NCI-H2029 (cell line): ENCODE measurements at regions not wholly inside any gene's neighbourhood (a gene's known extent, or its start where the extent isn't known, plus 50 kb on each side); places are given as distances from the start of the nearest gene placed in this dataset.
A peak's percentile ranks its signal among the peaks of the same experiment; 100 is the strongest.

Experiments used
- DNase-seq: peaks from one replicate; lab custom pipeline; 2025; lab: John Stamatoyannopoulos, UW

DNA sequence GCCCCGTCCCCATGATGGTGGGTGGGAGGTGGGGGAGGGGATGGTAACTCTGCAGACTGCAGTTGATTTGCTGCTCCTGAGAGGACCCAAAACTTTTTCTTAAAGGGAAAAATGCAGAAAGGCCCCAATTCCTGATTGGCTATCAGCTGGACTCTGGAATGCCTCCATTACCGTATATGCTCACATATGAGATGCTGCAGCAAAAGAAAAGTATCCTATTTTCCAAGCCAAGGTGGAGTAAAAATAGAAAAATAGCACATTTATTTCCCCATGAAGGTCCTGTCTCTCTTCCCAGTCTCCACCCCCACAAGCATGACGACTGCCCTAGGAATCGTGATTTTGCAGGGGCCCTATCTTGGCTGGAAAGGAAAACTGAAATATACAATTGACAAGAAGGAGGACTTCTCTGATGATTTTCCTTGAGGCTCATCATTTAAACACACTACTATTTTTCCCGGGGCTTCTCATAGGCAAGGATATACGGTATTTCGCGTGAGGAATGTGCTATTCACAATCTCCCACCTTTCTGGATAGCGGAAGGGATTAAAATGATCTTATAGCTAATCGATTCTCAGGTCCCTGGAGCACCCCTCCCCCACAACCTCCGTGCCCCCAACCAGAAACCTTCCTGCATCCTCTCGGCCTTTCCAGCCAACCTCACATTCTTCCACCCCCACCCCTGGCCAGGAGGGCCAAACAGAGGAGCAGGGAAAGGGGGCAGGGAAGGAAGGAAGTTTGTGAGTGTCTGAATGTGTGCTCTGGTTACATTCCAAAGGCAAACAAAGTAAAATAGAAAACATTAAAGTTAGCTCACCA, 138.9 kb upstream of the CCND2 start:
- no peak for DNase-seq

- DNase-seq, result no peak
Measured at GRCh38 chr12:4133636-4134447, 139.7 kb upstream of the CCND2 start.

GRCh38 chr12:4133029-4133428, 140.5 kb upstream of the CCND2 start:
- DNase-seq, result no peak

GRCh38 chr12:4121506-4122020, 152.0 kb upstream of the CCND2 start:
- DNase-seq, result no peak

- DNase-seq, result no peak
Measured at GRCh38 chr12:4120316-4120917, 153.1 kb upstream of the CCND2 start.

- DNase-seq, result no peak
Measured at GRCh38 chr12:4119157-4119761, 154.3 kb upstream of the CCND2 start.

- DNase-seq, result no peak
Measured at GRCh38 chr12:4118601-4119156, 154.9 kb upstream of the CCND2 start.

- DNase-seq, result peak; percentile 12
Measured at GRCh38 chr12:4118017-4118510, 155.5 kb upstream of the CCND2 start.

- DNase-seq, result no peak
Measured at GRCh38 chr12:4117386-4118016, 156.1 kb upstream of the CCND2 start.

DNA sequence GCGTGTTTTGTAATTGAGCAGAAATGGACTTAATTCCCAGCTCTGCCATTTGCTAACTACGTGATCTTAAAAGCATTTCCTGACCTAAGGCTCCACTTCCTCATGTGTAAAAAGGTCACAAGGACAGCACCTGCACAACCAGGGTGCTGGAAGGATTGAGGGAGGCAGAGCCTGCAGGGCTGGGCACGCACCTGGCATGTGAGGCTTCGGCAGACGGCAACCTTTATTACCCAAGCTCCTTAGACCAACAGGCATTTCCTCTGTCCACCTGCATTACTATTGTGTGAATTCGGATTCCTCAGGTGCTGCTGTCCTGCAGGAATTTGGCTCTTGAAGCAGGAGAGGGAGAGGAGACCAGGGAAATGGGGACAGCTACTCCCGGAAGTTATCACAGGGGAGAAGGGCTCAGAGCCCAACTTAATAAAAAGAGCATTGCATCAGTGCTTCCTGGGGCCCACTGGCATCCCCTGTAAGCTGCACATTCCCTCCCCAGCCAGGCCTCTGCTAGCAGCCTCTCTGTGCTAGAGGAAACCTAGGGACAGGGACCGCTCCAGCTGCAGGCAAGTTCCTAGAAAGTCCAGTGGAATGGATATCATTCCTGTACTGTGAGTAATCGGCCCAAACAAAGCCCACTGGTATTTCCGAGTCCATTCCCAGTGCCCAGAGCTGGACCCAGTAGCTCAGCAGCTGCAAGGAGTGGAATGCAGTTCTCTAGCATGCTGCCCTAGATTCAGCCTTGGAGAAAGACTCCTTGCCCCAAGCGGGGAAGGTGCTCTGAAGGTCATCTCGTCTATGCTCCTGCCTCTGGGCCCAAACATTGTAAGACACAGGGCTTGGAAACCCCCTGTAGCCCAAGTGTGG, 157.1 kb upstream of the CCND2 start:
- DNase-seq, result no peak

GRCh38 chr12:4115570-4115969, 158.0 kb upstream of the CCND2 start:
- DNase-seq, result no peak

DNA sequence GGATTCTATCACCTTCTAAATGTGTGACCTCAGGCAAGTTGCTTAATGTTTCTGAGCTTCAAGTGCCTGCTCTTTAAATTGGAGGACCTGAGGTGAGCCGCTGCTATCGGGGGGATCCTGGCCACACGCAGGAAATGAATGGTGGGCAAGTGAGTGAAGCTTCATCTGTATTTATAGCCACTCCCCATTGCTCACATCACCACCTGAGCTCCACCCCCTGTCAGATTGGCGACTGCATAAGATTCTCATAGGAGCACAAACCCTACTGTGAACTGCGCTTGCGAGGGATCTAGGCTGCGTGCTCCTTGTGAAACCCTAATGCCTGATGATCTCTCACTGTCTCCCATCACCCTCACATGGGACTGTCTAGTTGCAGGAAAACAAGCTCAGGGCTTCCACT, 158.6 kb upstream of the CCND2 start:
- DNase-seq, result no peak

DNA sequence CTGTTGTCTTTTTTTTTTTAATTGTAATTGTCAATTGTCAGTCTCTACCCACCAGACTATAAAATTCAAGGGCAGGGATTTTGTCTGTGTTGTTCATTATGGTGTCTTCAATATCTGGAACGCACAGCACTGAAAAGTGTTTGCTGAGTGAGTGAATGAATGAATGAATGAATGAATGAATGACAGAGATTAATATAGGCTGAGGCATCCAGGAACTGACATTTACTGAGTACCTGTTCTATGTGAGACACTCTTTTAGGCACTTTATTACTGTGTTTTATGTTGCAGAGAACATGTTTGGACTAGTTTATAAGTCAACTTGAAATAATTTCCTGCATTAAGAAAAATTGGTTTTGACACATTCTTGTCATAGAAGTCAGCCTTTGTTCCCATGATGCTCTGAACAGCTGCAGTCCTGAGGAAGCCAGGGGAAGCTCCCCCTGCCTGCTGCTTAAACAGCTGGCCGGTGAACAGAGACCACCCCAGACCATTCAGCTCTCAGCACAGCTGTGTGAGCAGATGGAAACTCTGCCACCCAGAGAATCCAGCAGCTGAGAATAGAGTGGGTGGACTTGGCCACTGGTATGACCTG, 160.7 kb upstream of the CCND2 start:
- no peak for DNase-seq

GRCh38 chr12:4112290-4112689, 161.3 kb upstream of the CCND2 start:
- DNase-seq, result no peak

DNA sequence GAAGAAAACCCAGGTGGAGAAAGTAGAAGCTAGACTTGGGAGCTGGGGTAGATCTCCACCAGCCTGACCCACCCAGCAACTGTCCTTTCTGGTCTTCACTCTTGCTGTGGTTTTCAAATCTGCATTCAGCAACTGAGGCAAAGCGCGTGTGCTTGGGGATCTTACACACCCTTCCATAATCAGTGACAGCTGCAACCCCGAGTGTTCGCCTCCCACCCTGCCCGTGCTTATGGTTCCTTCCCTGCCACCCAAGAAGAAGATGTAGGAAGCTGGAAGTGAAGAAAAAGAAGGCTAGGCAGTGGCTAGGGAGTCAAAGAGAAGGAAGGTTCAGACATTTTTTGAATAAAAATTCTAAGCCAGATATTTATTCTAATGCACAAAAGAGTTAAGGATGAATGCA, 162.6 kb upstream of the CCND2 start:
- no peak for DNase-seq

DNA sequence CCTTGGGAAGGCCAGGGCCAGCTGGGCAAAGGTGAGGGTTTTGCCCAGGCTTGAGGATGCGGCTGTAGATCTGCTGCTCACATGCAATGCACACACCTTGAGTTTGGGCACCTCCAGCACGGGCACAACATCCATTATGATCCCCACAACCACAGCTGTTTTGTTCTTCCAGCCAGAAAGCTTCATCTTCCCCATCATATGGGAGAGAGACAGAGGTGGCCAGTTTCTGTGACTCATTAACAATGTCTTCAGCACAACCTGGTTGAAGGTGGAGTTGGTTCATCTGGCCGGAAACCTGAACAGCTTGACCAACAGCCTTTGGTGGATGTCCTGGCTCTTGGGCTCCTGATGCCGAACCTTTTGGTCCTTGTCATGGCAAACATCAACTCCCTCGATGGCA, 163.7 kb upstream of the CCND2 start:
- no peak for DNase-seq

DNA sequence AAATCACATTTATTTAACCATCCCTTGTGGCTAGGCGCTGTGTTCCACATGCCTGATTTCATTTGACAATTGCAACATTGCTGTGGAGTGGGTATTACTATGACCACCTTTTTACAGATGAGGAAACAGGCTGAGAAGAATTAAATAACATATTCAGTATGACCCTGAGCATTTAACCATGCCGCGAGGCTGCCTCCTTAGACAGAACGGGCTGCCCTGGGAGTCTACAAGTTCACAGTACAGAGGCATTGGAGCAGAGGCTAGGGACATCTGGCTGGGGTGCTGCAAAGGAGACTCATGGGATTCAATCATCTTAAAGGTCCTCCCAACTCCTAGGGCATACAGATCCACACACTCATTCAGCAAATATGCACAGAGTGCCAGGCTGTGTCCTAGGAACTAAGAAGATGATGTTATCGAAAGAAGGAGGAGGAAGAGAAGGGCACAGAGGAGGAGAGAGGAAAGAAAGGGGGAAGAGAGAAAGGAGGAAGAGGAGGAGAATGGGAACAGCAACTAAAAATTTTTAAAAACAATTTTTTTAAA, 164.7 kb upstream of the CCND2 start:
- DNase-seq, result no peak

GRCh38 chr12:4107911-4108697, 165.5 kb upstream of the CCND2 start:
- no peak for DNase-seq

DNA sequence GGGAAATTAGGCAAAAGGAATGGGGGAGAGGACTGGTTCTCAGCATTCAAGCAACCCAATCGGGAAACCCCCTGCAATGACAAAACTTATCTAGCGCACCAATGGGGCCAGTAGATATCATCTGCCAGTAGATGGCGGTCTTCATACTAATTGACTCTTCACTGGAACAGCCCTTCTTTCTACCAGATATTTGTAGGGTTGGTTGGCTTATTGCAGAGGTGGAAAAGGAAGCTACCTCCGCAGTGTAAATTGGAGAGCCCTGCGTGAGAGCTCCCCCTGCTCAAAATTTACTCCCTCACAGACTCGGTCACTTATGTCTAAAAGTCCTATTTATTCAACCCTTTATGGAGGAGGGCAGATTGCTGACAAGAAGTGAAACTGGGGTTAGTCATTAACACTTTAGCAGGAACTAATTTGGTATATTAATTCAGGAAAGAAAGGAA, 166.1 kb upstream of the CCND2 start:
- DNase-seq, result no peak
